A549 (cell line): ENCODE measurements at regions not wholly inside any gene's neighbourhood (a gene's known extent, or its start where the extent isn't known, plus 50 kb on each side); places are given as distances from the start of the nearest gene placed in this dataset.

Experiments used
- ATAC-seq, 2 experiments: fragments of 200-7000 bp in 1 of 2; fragments of >200 bp in 1 of 2; cut with Nextera tagmentation in 1 of 2; cut with Tn5 transposase in 1 of 2; 3 replicates each; pipeline versions ENCODE4 v1.8.0 to v1.9.1; 2018 to 2020; ENCODE audit warnings: mild to moderate bottlenecking in 1 of 2, moderate library complexity in 1 of 2
- CTCF ChIA-PET: fragments of 300-600 bp; sonication (Branson Sonifier 250); formaldehyde crosslinking; extraction: SDS; loops from one replicate; lab custom pipeline; 2021; ENCODE audit warnings: antibody characterized with exemption, inconsistent platforms; lab: Yijun Ruan, JAX
- POLR2A ChIA-PET: fragments of 350-600 bp; formaldehyde crosslinking; extraction: SDS; loops from one replicate; lab custom pipeline; 2021; ENCODE audit warnings: antibody characterized with exemption, inconsistent platforms; lab: Yijun Ruan, JAX
- DNase-seq, 2 experiments: peaks; one replicate each; pipeline versions ENCODE4 v3.0.0 to v3.0.0-alpha.2; 2011 to 2016; ENCODE audit warnings: low read depth in 1 of 2, low spot score in 1 of 2
- FAIRE-seq: peaks from 2 replicates; lab custom pipeline; 2011; peaks lifted over from hg19 to GRCh38; lab: Jason Lieb, UNC
- H3K27ac ChIP-seq, 2 experiments: fragments of >200 bp; sonication (Bioruptor Twin); formaldehyde crosslinking; 3 replicates each; pipeline ENCODE4 v1.5.1; 2016 to 2017
- H3K4me1 ChIP-seq: fragments of >200 bp; sonication (Bioruptor Twin); formaldehyde crosslinking; 3 replicates; pipeline ENCODE4 v1.6.1; 2016
- H3K4me2 ChIP-seq: fragments of >200 bp; sonication (Bioruptor Twin); formaldehyde crosslinking; 3 replicates; pipeline ENCODE4 v1.6.1; 2016
- H3K4me3 ChIP-seq: fragments of >200 bp; sonication (Bioruptor Twin); formaldehyde crosslinking; 3 replicates; pipeline ENCODE4 v1.5.1; 2016
- H3K9me3 ChIP-seq: fragments of >200 bp; sonication (Bioruptor Twin); formaldehyde crosslinking; 3 replicates; pipeline ENCODE4 v1.6.1; 2016
- CBX2 ChIP-seq: fragments of 200-600 bp; sonication (generic); IDR thresholded peaks from 2 replicates; pipeline ENCODE4 v1.6.1; 2016; ENCODE audit warnings: low read depth, mild to moderate bottlenecking, borderline replicate concordance
- CEBPB ChIP-seq, 2 experiments: fragments of >200 bp in 1 of 2; sonication (Bioruptor Twin) in 1 of 2; formaldehyde crosslinking in 1 of 2; IDR thresholded peaks; 2 replicates each; pipeline ENCODE4 v1.6.1; 2012 to 2016
- CHD2 ChIP-seq: fragments of 150-350 bp; IDR thresholded peaks from 2 replicates; pipeline ENCODE4 v1.6.1; 2014; ENCODE audit warnings: low read length; ENCODE audit not compliant: partially characterized antibody
- CHD4 ChIP-seq: fragments of 200-600 bp; sonication (generic); IDR thresholded peaks from 2 replicates; pipeline ENCODE4 v1.6.1; 2016; ENCODE audit warnings: antibody characterized with exemption, mild to moderate bottlenecking, borderline replicate concordance
- ESRRA ChIP-seq: fragments of 150-350 bp; IDR thresholded peaks from 2 replicates; pipeline ENCODE4 v1.6.1; 2014; ENCODE audit warnings: mild to moderate bottlenecking, low read length, borderline replicate concordance
- FOSL2 ChIP-seq, 2 experiments: fragments of 450-650 bp in 1 of 2; fragments of >200 bp in 1 of 2; sonication (Bioruptor Twin) in 1 of 2; formaldehyde crosslinking; IDR thresholded peaks; 2 replicates each; pipeline versions ENCODE4 v1.5.0 to v1.6.1; 2016 to 2020; ENCODE audit warnings: mild to moderate bottlenecking in 1 of 2, moderate library complexity in 1 of 2
- FOXS1 ChIP-seq: fragments of 250-450 bp; sonication (Bioruptor Pico); IDR thresholded peaks from 2 replicates; pipeline ENCODE4 v1.5.0; 2020; ENCODE audit warnings: mild to moderate bottlenecking, moderate library complexity
- HMGXB4 ChIP-seq: fragments of 250-450 bp; sonication (Bioruptor Pico); IDR thresholded peaks from 2 replicates; pipeline ENCODE4 v1.5.0; 2021; ENCODE audit warnings: mild to moderate bottlenecking, moderate library complexity, borderline replicate concordance
- HOXA7 ChIP-seq: fragments of 250-450 bp; sonication (Bioruptor Pico); IDR thresholded peaks from 2 replicates; pipeline ENCODE4 v1.5.0; 2020; ENCODE audit warnings: mild to moderate bottlenecking, moderate library complexity
- KDM1A ChIP-seq: fragments of 200-600 bp; sonication (generic); IDR thresholded peaks from 2 replicates; pipeline ENCODE4 v1.6.1; 2016; ENCODE audit warnings: low read depth, mild to moderate bottlenecking
- KDM5A ChIP-seq: fragments of 200-600 bp; sonication (generic); IDR thresholded peaks from 2 replicates; pipeline ENCODE4 v1.6.1; 2016; ENCODE audit warnings: antibody characterized with exemption, mild to moderate bottlenecking
- MAX ChIP-seq: IDR thresholded peaks from 2 replicates; pipeline ENCODE4 v1.6.1; 2012
- MAZ ChIP-seq: fragments of 150-350 bp; IDR thresholded peaks from 2 replicates; pipeline ENCODE4 v1.6.1; 2014; ENCODE audit warnings: antibody characterized with exemption, low read depth, low read length, borderline replicate concordance
- NR3C1 ChIP-seq: fragments of >200 bp; sonication (Bioruptor Twin); formaldehyde crosslinking; IDR thresholded peaks from 3 replicates; pipeline ENCODE4 v1.6.1; 2017
- POLR2AphosphoS2 ChIP-seq: conservative IDR thresholded peaks from 2 replicates; pipeline ENCODE4 v1.6.1; 2012; ENCODE audit warnings: low read length, improper control_type of control experiment, inconsistent platforms
- SMC3 ChIP-seq: fragments of >200 bp; sonication (Bioruptor Twin); formaldehyde crosslinking; IDR thresholded peaks from 3 replicates; pipeline ENCODE4 v1.6.1; 2018; ENCODE audit warnings: inconsistent platforms
- TP53 ChIP-seq: fragments of 250-450 bp; sonication (Bioruptor Pico); IDR thresholded peaks from 2 replicates; pipeline ENCODE4 v1.5.0; 2021; ENCODE audit warnings: mild to moderate bottlenecking, moderate library complexity
- ZFP36 ChIP-seq: fragments of 450-650 bp; IDR thresholded peaks from 2 replicates; pipeline ENCODE4 v1.6.1; 2014; ENCODE audit warnings: borderline replicate concordance; ENCODE audit not compliant: partially characterized antibody
- ZNF302 ChIP-seq: fragments of 250-450 bp; sonication (Bioruptor Pico); IDR thresholded peaks from 2 replicates; pipeline ENCODE4 v1.9.0; 2021; ENCODE audit warnings: inconsistent platforms, mild to moderate bottlenecking, moderate library complexity
- WGBS: methylation state at CpG from one replicate; pipeline ENCODE4 v1.1.6; 2017; ENCODE audit errors: missing lambda C conversion rate; 5-methylcytosine and 5-hydroxymethylcytosine counted together
- TF ChIP-seq, protein P1 (sequence below): fragments of >200 bp; sonication (Bioruptor Twin); formaldehyde crosslinking; IDR thresholded peaks from 2 replicates; pipeline ENCODE4 v1.6.1; 2016
- TF ChIP-seq, protein P2 (sequence below): IDR thresholded peaks from 2 replicates; pipeline ENCODE4 v1.6.1; 2012; ENCODE audit warnings: low read depth, borderline replicate concordance
- TF ChIP-seq, protein P3 (sequence below): fragments of 200-600 bp; sonication (generic); IDR thresholded peaks from 2 replicates; pipeline ENCODE4 v1.6.1; 2016; ENCODE audit warnings: antibody characterized with exemption, mild to moderate bottlenecking, moderate library complexity
- TF ChIP-seq, protein P4 (sequence below): fragments of >200 bp; sonication (Bioruptor Twin); formaldehyde crosslinking; IDR thresholded peaks from 3 replicates; pipeline ENCODE4 v1.5.1; 2016

GRCh38 chr16:64292161-64292560 is 829.7 kb downstream of the CDH11 start (continued):
- TF ChIP-seq CHD4 (no peak), NR3C1 (no peak)

GRCh38 chr16:64290461-64290860 is 831.4 kb downstream of the CDH11 start:
- FAIRE-seq (no peak), ATAC-seq (no peak)
- no peak overlapping the region for H3K4me2 ChIP-seq
- CTCF ChIA-PET: no interaction called here
- no peaks in the 10 kb centered on the region; the same call in 2 of the 3 replicates for H3K9me3 ChIP-seq
- no peak overlapping the region for H3K27ac ChIP-seq
- TF ChIP-seq MAZ: no peak
- TF ChIP-seq ZNF302 (CRISPR knock-in tag): no peak
- no peak for TF ChIP-seq FOSL2 (IDR thresholded peaks at IDR 0.05)
- no peak for TF ChIP-seq FOSL2 (CRISPR knock-in tag; IDR thresholded peaks at IDR 0.05)
- TF ChIP-seq CHD2: no peak
- no peak for TF ChIP-seq KDM1A
- no peak for TF ChIP-seq HMGXB4 (CRISPR knock-in tag)
- no peak for TF ChIP-seq ESRRA
- no peak for TF ChIP-seq ZFP36
- no peak for TF ChIP-seq CEBPB (IDR thresholded peaks at IDR 0.05)
- TF ChIP-seq, protein P1, sequence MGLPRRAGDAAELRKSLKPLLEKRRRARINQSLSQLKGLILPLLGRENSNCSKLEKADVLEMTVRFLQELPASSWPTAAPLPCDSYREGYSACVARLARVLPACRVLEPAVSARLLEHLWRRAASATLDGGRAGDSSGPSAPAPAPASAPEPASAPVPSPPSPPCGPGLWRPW: no peak
- TF ChIP-seq MAX: no peak
- TF ChIP-seq, all 56 proteins: peak for 0
- Histone ChIP-seq H3K4me1 (no peaks in the 10 kb centered on the region), H3K4me3 (no peak overlapping the region)
- POLR2A ChIA-PET: no interaction called here
- 3% methylated on average over 4 of the region's 4 CpGs for WGBS
- no peak for DNase-seq

DNA sequence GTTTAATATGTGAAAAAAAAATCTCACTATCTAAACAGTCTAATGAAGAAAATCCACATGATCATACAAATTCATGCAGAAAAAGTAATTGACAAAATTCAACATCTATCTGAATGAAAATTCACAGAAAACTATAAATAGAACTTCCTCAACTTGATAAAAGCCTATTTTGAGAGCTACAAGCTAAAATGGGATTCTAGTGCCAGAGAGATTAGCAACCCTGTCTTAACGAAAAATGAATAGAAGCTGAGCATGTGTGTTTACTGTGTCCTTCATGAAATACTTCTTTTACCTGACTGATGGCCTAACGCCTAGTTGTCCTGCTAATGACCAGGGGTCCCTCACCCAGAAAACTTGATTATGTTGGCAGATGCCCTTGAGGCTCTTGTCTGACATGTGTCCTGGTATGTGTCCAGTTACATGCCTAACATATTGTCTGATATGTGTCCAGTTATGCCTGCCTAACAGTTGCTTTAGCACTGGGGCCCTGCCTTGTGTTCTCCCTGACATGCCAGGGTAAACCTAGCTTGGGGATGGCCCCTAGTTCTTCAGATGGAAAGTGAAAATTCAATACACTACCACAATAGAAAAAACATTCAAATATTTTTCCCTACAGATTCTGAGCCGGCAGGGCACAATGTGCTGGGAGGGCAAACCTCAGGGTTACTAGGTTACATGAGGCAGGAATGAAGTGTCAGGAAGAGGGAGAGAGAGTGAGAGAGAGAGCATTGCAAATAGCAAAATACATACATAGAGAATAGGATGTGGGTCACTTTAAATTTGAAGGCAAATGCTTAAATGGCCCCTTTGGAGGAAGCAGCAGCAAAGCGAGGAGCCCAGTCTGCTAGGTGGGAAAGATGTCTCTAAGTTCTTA is 834.0 kb downstream of the CDH11 start:
- TF ChIP-seq KDM5A (no peak), SMC3 (no peak), TP53 (CRISPR knock-in tag) (no peak), CBX2 (no peak), HOXA7 (no peak), FOXS1 (no peak), POLR2AphosphoS2 (no peak)
- TF ChIP-seq, protein P2, sequence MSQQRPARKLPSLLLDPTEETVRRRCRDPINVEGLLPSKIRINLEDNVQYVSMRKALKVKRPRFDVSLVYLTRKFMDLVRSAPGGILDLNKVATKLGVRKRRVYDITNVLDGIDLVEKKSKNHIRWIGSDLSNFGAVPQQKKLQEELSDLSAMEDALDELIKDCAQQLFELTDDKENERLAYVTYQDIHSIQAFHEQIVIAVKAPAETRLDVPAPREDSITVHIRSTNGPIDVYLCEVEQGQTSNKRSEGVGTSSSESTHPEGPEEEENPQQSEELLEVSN: no peak
- TF ChIP-seq, protein P3, sequence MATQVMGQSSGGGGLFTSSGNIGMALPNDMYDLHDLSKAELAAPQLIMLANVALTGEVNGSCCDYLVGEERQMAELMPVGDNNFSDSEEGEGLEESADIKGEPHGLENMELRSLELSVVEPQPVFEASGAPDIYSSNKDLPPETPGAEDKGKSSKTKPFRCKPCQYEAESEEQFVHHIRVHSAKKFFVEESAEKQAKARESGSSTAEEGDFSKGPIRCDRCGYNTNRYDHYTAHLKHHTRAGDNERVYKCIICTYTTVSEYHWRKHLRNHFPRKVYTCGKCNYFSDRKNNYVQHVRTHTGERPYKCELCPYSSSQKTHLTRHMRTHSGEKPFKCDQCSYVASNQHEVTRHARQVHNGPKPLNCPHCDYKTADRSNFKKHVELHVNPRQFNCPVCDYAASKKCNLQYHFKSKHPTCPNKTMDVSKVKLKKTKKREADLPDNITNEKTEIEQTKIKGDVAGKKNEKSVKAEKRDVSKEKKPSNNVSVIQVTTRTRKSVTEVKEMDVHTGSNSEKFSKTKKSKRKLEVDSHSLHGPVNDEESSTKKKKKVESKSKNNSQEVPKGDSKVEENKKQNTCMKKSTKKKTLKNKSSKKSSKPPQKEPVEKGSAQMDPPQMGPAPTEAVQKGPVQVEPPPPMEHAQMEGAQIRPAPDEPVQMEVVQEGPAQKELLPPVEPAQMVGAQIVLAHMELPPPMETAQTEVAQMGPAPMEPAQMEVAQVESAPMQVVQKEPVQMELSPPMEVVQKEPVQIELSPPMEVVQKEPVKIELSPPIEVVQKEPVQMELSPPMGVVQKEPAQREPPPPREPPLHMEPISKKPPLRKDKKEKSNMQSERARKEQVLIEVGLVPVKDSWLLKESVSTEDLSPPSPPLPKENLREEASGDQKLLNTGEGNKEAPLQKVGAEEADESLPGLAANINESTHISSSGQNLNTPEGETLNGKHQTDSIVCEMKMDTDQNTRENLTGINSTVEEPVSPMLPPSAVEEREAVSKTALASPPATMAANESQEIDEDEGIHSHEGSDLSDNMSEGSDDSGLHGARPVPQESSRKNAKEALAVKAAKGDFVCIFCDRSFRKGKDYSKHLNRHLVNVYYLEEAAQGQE: no peak
- TF ChIP-seq, protein P4, sequence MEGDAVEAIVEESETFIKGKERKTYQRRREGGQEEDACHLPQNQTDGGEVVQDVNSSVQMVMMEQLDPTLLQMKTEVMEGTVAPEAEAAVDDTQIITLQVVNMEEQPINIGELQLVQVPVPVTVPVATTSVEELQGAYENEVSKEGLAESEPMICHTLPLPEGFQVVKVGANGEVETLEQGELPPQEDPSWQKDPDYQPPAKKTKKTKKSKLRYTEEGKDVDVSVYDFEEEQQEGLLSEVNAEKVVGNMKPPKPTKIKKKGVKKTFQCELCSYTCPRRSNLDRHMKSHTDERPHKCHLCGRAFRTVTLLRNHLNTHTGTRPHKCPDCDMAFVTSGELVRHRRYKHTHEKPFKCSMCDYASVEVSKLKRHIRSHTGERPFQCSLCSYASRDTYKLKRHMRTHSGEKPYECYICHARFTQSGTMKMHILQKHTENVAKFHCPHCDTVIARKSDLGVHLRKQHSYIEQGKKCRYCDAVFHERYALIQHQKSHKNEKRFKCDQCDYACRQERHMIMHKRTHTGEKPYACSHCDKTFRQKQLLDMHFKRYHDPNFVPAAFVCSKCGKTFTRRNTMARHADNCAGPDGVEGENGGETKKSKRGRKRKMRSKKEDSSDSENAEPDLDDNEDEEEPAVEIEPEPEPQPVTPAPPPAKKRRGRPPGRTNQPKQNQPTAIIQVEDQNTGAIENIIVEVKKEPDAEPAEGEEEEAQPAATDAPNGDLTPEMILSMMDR: no peak
- TF ChIP-seq, all 56 proteins: peak for 0
- FAIRE-seq (no peak), DNase-seq (no peak), ATAC-seq (no peak)
- Histone ChIP-seq H3K9me3 (no peaks in the 10 kb centered on the region; the same call in 2 of the 3 replicates), H3K27ac (no peak overlapping the region), H3K4me3 (no peak overlapping the region), H3K4me1 (no peaks in the 10 kb centered on the region), H3K4me2 (no peak overlapping the region)
- POLR2A ChIA-PET: no interaction called here
- WGBS: 6% methylated on average over 4 of the region's 4 CpGs
- CTCF ChIA-PET: no interaction called here
